ENCODE measurements at regions not wholly inside any gene's neighbourhood (a gene's known extent, or its start where the extent isn't known, plus 50 kb on each side); places are given as distances from the start of the nearest gene placed in this dataset.

GRCh38 chr2:64213532-64214275 is 69.5 kb upstream of the PELI1 start:
- Histone ChIP-seq H4K20me1 (ENCODE audit: insufficient read depth, low read length) (no peaks in the 10 kb centered on the region), H2AFZ (ENCODE audit: low read depth, low read length) (0 out of 2 replicates have a peak overlapping the region, but pooled peaks have one; percentile 1), H3K9me3 (ENCODE audit: insufficient read depth, low read length) (no peaks in the 10 kb centered on the region), H3K4me2 (ENCODE audit: low read length) (peak overlapping the region; percentile 84), H3K4me1 (ENCODE audit: low read length) (peaks cover 68% of the 10 kb centered on the region), H3K36me3 (replicated peaks; ENCODE audit: low read depth, low read length) (no peaks in the 10 kb centered on the region), H3K27ac (ENCODE audit: low read length) (peak overlapping the region; percentile 98), H3K27me3 (ENCODE audit: low read depth, low read length) (no peaks in the 10 kb centered on the region), H3K79me2 (ENCODE audit: low read length) (no peaks in the 10 kb centered on the region), H3K9ac (ENCODE audit: low read length) (peak overlapping the region; percentile 87), H3K4me3 (ENCODE audit: low read length) (peak overlapping the region; percentile 66)
- TF ChIP-seq EZH2phosphoT487 (IDR thresholded peaks at IDR 0.05; ENCODE audit: low read depth) = no peak
- TF ChIP-seq CTCF (IDR thresholded peaks at IDR 0.05; ENCODE audit: low read depth, low read length) = no peak

- Histone ChIP-seq H3K27me3 (ENCODE audit: low read depth, low read length) (no peaks in the 10 kb centered on the region), H3K4me2 (ENCODE audit: low read length) (peak overlapping the region; percentile 84), H3K9ac (ENCODE audit: low read length) (peak overlapping the region; percentile 87), H2AFZ (ENCODE audit: low read depth, low read length) (0 out of 2 replicates have a peak overlapping the region, but pooled peaks have one; percentile 1), H4K20me1 (ENCODE audit: insufficient read depth, low read length) (no peaks in the 10 kb centered on the region), H3K9me3 (ENCODE audit: insufficient read depth, low read length) (no peaks in the 10 kb centered on the region), H3K27ac (ENCODE audit: low read length) (peak overlapping the region; percentile 98), H3K36me3 (replicated peaks; ENCODE audit: low read depth, low read length) (no peaks in the 10 kb centered on the region), H3K4me3 (ENCODE audit: low read length) (peak overlapping the region; percentile 66), H3K79me2 (ENCODE audit: low read length) (no peaks in the 10 kb centered on the region), H3K4me1 (ENCODE audit: low read length) (peaks cover 70% of the 10 kb centered on the region)
- TF ChIP-seq EZH2phosphoT487 (IDR thresholded peaks at IDR 0.05; ENCODE audit: low read depth) (no peak), CTCF (IDR thresholded peaks at IDR 0.05; ENCODE audit: low read depth, low read length) (no peak)
These were observed 70.3 kb upstream of the PELI1 start for GRCh38 chr2:64214281-64215115.

- Histone ChIP-seq H3K4me1 (ENCODE audit: low read length) (peaks cover 80% of the 10 kb centered on the region), H3K9ac (ENCODE audit: low read length) (no peak overlapping the region), H3K4me3 (ENCODE audit: low read length) (no peak overlapping the region), H2AFZ (ENCODE audit: low read depth, low read length) (peak overlapping the region; percentile 31; the same call in 1 of the 2 replicates), H3K4me2 (ENCODE audit: low read length) (no peak overlapping the region), H3K9me3 (ENCODE audit: insufficient read depth, low read length) (no peaks in the 10 kb centered on the region), H4K20me1 (ENCODE audit: insufficient read depth, low read length) (no peaks in the 10 kb centered on the region), H3K36me3 (replicated peaks; ENCODE audit: low read depth, low read length) (no peaks in the 10 kb centered on the region), H3K27ac (ENCODE audit: low read length) (no peak overlapping the region), H3K79me2 (ENCODE audit: low read length) (no peaks in the 10 kb centered on the region), H3K27me3 (ENCODE audit: low read depth, low read length) (no peaks in the 10 kb centered on the region)
- no peak for TF ChIP-seq EZH2phosphoT487 (IDR thresholded peaks at IDR 0.05; ENCODE audit: low read depth)
- TF ChIP-seq CTCF (IDR thresholded peaks at IDR 0.05; ENCODE audit: low read depth, low read length) = peak; percentile 29
These were observed 73.1 kb upstream of the PELI1 start for GRCh38 chr2:64217198-64217869.

All from OCI-LY3 (cell line).